K562 (cell line): ENCODE measurements at regions not wholly inside any gene's neighbourhood (a gene's known extent, or its start where the extent isn't known, plus 50 kb on each side); places are given as distances from the start of the nearest gene placed in this dataset.

Experiments used
- ATAC-seq: fragments of 200-7000 bp; cut with Tn5 transposase; 3 replicates; pipeline ENCODE4 v1.9.1; 2020; ENCODE audit warnings: moderate library complexity
- BruUV-seq: library from RNA; stranded (reverse); fragments of 400-500 nt; replicated peaks from 2 replicates; lab custom pipeline; 2021; lab: Mats Ljungman, UMichigan
- CTCF ChIA-PET: fragments of 300-600 bp; formaldehyde crosslinking; extraction: SDS; loops from one replicate; lab custom pipeline; 2021; ENCODE audit warnings: low intra/inter-chr PET ratio; lab: Yijun Ruan, JAX
- POLR2A ChIA-PET: fragments of 300-600, 350-650 bp; sonication (Branson Sonifier 250); formaldehyde crosslinking; extraction: SDS; loops from one replicate; lab custom pipeline; 2021; ENCODE audit warnings: antibody characterized with exemption, inconsistent platforms; lab: Yijun Ruan, JAX
- DNase-seq, 4 experiments: peaks; one replicate each; pipeline versions ENCODE4 v3.0.0 to v3.0.0-alpha.2; 2011 to 2018; ENCODE audit warnings: low spot score in 3 of 4, mixed read lengths in 3 of 4; ENCODE audit errors: extremely low read depth in 1 of 4
- FAIRE-seq: peaks from 2 replicates; lab custom pipeline; 2011; peaks lifted over from hg19 to GRCh38; lab: Jason Lieb, UNC
- H2AFZ ChIP-seq: 2 replicates; pipeline ENCODE4 v1.6.0; 2011; ENCODE audit warnings: low read depth, low read length, control low read depth, inconsistent platforms
- H3K27ac ChIP-seq: fragments of 200-600 bp; 3 replicates; pipeline ENCODE4 v1.8.0; 2011; ENCODE audit warnings: low read depth, mild to moderate bottlenecking, control low read depth, inconsistent platforms, low read length, moderate library complexity, mixed read lengths; ENCODE audit errors: extremely low read depth
- H3K27me3 ChIP-seq, 2 experiments: fragments of 300-600 bp in 1 of 2; 2 replicates in 1 of 2; 3 replicates in 1 of 2; pipeline versions ENCODE4 v1.6.0 to v1.8.0; 2011; ENCODE audit warnings: inconsistent platforms in 2 of 2, low read length in 2 of 2, mild to moderate bottlenecking in 1 of 2, mixed read lengths in 1 of 2, moderate library complexity in 1 of 2; ENCODE audit not compliant: control insufficient read depth in 2 of 2, insufficient read depth in 2 of 2
- H3K36me3 ChIP-seq: fragments of 300-600 bp; 3 replicates; pipeline ENCODE4 v1.8.0; 2011; ENCODE audit warnings: mild to moderate bottlenecking, low read length, inconsistent platforms; ENCODE audit not compliant: control insufficient read depth, insufficient read depth
- H3K4me1 ChIP-seq, 2 experiments: fragments of 200-600 bp in 1 of 2; replicated peaks in 1 of 2; 2 replicates in 1 of 2; 3 replicates in 1 of 2; pipeline versions ENCODE4 v1.5.1 to v1.8.0; 2011; ENCODE audit warnings: inconsistent platforms in 2 of 2, low read length in 2 of 2, mild to moderate bottlenecking in 1 of 2, mixed read lengths in 1 of 2, moderate library complexity in 1 of 2; ENCODE audit not compliant: control insufficient read depth in 2 of 2, insufficient read depth in 2 of 2
- H3K4me2 ChIP-seq: 2 replicates; pipeline ENCODE4 v1.6.1; 2011; ENCODE audit warnings: low read length, control low read depth, inconsistent platforms, mixed read lengths; ENCODE audit not compliant: insufficient read depth
- H3K4me3 ChIP-seq: fragments of 200-600 bp; sonication (generic), shearing (Covaris generic); 2 replicates; pipeline ENCODE4 v1.5.1; 2016; ENCODE audit warnings: control low read depth, inconsistent platforms
- H3K79me2 ChIP-seq: fragments of 200-600 bp; 3 replicates; pipeline ENCODE4 v1.8.0; 2011; ENCODE audit warnings: low read length, inconsistent platforms; ENCODE audit not compliant: control insufficient read depth, insufficient read depth
- H3K9ac ChIP-seq, 2 experiments: 2 replicates each; pipeline versions ENCODE4 v1.6.0 to v1.6.1; 2011; ENCODE audit warnings: low read depth in 2 of 2, low read length in 2 of 2, control low read depth in 1 of 2, inconsistent platforms in 1 of 2, mild to moderate bottlenecking in 1 of 2, mixed read lengths in 1 of 2; ENCODE audit not compliant: insufficient read depth in 1 of 2
- H3K9me1 ChIP-seq: one replicate; pipeline ENCODE4 v1.6.0; 2011; ENCODE audit warnings: inconsistent platforms, mild to moderate bottlenecking, low read length, moderate library complexity; ENCODE audit not compliant: control insufficient read depth, insufficient read depth
- H3K9me3 ChIP-seq: replicated peaks from 2 replicates; pipeline ENCODE4 v1.5.1; 2011; ENCODE audit warnings: low read depth, low read length, inconsistent platforms; ENCODE audit not compliant: control insufficient read depth, insufficient read depth
- H4K20me1 ChIP-seq: replicated peaks from 2 replicates; pipeline ENCODE4 v1.6.1; 2011; ENCODE audit warnings: low read length, inconsistent platforms, mixed read lengths; ENCODE audit not compliant: control insufficient read depth, insufficient read depth
- COPS2 ChIP-seq: fragments of 450-650 bp; conservative IDR thresholded peaks from 2 replicates; pipeline ENCODE4 v1.6.1; 2016; ENCODE audit warnings: mild to moderate bottlenecking, moderate library complexity
- KDM5B ChIP-seq: fragments of 200-600 bp; sonication (generic); IDR thresholded peaks from 2 replicates; pipeline ENCODE4 v1.6.1; 2012; ENCODE audit warnings: low read depth, mild to moderate bottlenecking, moderate library complexity, low read length, control low read depth, inconsistent platforms; ENCODE audit not compliant: insufficient replicate concordance
- RAD51 ChIP-seq: fragments of 450-650 bp; IDR thresholded peaks from 2 replicates; pipeline ENCODE4 v1.7.1; 2016; ENCODE audit warnings: low read depth, mild to moderate bottlenecking, borderline replicate concordance
- ZNF253 ChIP-seq: fragments of 250-450 bp; sonication (Bioruptor Pico); conservative IDR thresholded peaks from 2 replicates; pipeline ENCODE4 v1.6.1; 2021; ENCODE audit warnings: mild to moderate bottlenecking
- ZNF263 ChIP-seq: sonication (generic); formaldehyde crosslinking; IDR thresholded peaks from 2 replicates; pipeline ENCODE4 v1.8.0; 2022; ENCODE audit warnings: mild to moderate bottlenecking, missing genetic modification reagents, borderline replicate concordance
- ZNF518B ChIP-seq: fragments of 250-450 bp; sonication (Bioruptor Pico); IDR thresholded peaks from 2 replicates; pipeline ENCODE4 v1.5.0; 2021; ENCODE audit warnings: mild to moderate bottlenecking, moderate library complexity
- WGBS: fragments of 100-300 bp; shearing (Covaris generic); methylation state at CpG from one replicate; pipeline ENCODE4 v1.1.6; 2016; ENCODE audit warnings: low coverage, mixed read lengths; ENCODE audit not compliant: insufficient coverage; ENCODE audit errors: missing lambda C conversion rate; 5-methylcytosine and 5-hydroxymethylcytosine counted together
- in situ Hi-C: fragments of 300-500 bp; cut with MboI; formaldehyde crosslinking; loops from 4 replicates; pipeline ENCODE4 v1.15.0; 2018; ENCODE audit warnings: inconsistent platforms, mixed read lengths
- intact Hi-C: fragments of 100-400 bp; cut with micrococcal nuclease; formaldehyde crosslinking; loops from 2 replicates; pipeline ENCODE4 v1.14.2; 2022

GRCh38 chr10:61319386-61320256 lies 133.6 kb downstream of the TMEM26 start:
- H3K27me3 ChIP-seq: no peaks in the 10 kb centered on the region

More at GRCh38 chr10:61319386-61320256, 133.6 kb downstream of the TMEM26 start:
- no peak overlapping the region for H3K9ac ChIP-seq
- H3K27ac ChIP-seq: no peak overlapping the region
- no peak overlapping the region for H3K4me3 ChIP-seq
- ChIA-PET CTCF (no interaction called here), POLR2A (no interaction called here)
- TF ChIP-seq ZNF263 (CRISPR knock-in tag) (no peak), ZNF518B (CRISPR knock-in tag) (no peak), KDM5B (no peak), RAD51 (no peak), COPS2 (no peak), ZNF253 (CRISPR knock-in tag) (no peak)
- FAIRE-seq (no peak), DNase-seq (no peak), ATAC-seq (no peak)
- intact Hi-C loops: no loop called here
- WGBS: 7% methylated on average over 5 of the region's 5 CpGs
- H3K9me1 ChIP-seq: no peaks in the 10 kb centered on the region
- H3K9me3 ChIP-seq: no peaks in the 10 kb centered on the region
- no peak overlapping the region for H2AFZ ChIP-seq
- no peaks in the 10 kb centered on the region for H4K20me1 ChIP-seq
- in situ Hi-C loops: no loop called here
- H3K36me3 ChIP-seq: no peaks in the 10 kb centered on the region
- H3K79me2 ChIP-seq: no peaks in the 10 kb centered on the region
- H3K4me2 ChIP-seq: no peak overlapping the region
- H3K4me1 ChIP-seq: no peaks in the 10 kb centered on the region
- no TSS peak for BruUV-seq
